ENCODE measurements at regions not wholly inside any gene's neighbourhood (a gene's known extent, or its start where the extent isn't known, plus 50 kb on each side); places are given as distances from the start of the nearest gene placed in this dataset.

DNA sequence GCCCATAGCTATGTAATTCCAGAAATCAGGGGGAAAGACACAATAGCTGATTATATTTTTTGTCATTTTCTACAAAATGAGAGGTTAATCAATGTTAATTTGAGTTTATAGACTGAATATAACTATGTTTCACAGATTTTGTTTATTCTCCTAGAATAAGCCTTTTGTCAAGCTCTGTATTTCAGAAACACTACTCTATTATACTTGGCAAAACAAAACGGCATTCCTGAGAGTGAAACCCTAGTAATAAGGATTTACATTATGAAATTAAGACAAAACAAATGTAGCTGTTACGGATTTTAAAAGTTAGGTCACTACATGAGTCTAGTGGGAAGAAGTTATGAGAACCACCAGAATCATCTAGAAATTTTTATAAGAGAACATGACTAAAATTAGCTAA lies 334.2 kb downstream of the KLF12 start:
- TF ChIP-seq, protein P1, sequence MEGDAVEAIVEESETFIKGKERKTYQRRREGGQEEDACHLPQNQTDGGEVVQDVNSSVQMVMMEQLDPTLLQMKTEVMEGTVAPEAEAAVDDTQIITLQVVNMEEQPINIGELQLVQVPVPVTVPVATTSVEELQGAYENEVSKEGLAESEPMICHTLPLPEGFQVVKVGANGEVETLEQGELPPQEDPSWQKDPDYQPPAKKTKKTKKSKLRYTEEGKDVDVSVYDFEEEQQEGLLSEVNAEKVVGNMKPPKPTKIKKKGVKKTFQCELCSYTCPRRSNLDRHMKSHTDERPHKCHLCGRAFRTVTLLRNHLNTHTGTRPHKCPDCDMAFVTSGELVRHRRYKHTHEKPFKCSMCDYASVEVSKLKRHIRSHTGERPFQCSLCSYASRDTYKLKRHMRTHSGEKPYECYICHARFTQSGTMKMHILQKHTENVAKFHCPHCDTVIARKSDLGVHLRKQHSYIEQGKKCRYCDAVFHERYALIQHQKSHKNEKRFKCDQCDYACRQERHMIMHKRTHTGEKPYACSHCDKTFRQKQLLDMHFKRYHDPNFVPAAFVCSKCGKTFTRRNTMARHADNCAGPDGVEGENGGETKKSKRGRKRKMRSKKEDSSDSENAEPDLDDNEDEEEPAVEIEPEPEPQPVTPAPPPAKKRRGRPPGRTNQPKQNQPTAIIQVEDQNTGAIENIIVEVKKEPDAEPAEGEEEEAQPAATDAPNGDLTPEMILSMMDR (IDR thresholded peaks at IDR 0.05; ENCODE audit: extremely low read depth, insufficient read depth, missing control alignments), result no peak
- no peak for DNase-seq (ENCODE audit: low spot score)
- in situ Hi-C loops (cut with MboI; ENCODE audit: low pct_unique_long_range_greater_than_20kb, low sequenced_read_pairs, unreplicated experiment), result no loop called here

DNA sequence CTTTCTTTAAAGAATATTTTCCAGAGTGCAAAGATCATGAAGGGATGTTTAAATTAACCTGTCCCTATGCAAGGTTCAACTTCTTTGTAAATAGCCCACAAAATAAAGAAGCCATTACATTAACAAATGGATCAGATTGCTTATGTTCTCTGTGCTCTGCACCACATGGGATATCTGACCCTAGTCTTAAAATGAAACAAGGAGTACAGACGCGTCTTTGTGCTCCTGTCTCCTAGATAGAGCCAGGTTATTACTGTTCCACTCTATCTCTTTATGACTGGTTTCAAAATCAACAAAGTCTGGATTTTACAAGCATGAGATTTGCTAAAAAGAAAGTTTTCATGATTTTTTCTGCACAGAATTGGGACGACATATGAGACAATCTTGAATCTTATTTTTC lies 339.4 kb downstream of the KLF12 start:
- TF ChIP-seq, protein P1 (IDR thresholded peaks at IDR 0.05; ENCODE audit: extremely low read depth, insufficient read depth, missing control alignments), result no peak
- in situ Hi-C loops (cut with MboI; ENCODE audit: low pct_unique_long_range_greater_than_20kb, low sequenced_read_pairs, unreplicated experiment), result no loop called here
- DNase-seq (ENCODE audit: low spot score), result no peak

DNA sequence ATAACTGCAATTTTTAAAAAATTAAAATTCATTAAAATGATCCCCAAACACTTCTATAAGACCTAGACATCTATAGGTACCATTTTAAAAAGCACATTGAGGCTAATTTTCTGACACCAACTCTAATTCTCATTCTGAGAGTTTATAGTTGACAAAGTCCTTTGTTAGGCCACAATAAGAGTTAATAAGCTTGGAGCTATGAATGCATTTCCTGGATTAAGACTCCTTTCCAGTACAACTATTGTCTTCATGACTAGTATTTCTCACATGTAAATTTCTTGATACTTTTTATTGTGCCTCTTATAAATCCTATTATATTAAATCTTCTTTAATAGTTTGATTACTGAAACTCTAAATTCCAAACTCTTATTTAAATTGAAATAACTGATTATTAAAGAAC lies 340.8 kb downstream of the KLF12 start:
- TF ChIP-seq, protein P1 (IDR thresholded peaks at IDR 0.05; ENCODE audit: extremely low read depth, insufficient read depth, missing control alignments), result no peak
- in situ Hi-C loops (cut with MboI; ENCODE audit: low pct_unique_long_range_greater_than_20kb, low sequenced_read_pairs, unreplicated experiment), result no loop called here
- DNase-seq (ENCODE audit: low spot score), result no peak

DNA sequence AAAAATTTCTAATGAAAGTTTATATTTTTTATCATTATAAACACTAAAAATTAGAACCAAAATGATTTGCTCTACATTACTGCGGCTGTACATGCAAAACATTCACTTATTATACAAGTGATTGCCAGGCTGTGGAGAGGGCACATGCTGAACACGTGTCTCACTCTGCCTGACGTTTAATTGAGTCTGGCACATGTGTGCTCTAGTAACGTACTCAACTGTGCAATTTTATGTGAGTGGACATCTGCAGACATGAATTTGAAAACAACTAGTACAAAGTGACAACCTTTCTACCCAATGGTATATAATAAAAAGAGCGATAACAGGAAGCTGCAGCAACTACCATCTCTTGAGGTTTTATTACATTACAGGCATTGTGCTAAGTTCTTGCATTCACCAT lies 341.4 kb downstream of the KLF12 start:
- TF ChIP-seq, protein P1 (IDR thresholded peaks at IDR 0.05; ENCODE audit: extremely low read depth, insufficient read depth, missing control alignments), result no peak
- no peak for DNase-seq (ENCODE audit: low spot score)
- in situ Hi-C loops (cut with MboI; ENCODE audit: low pct_unique_long_range_greater_than_20kb, low sequenced_read_pairs, unreplicated experiment), result no loop called here

DNA sequence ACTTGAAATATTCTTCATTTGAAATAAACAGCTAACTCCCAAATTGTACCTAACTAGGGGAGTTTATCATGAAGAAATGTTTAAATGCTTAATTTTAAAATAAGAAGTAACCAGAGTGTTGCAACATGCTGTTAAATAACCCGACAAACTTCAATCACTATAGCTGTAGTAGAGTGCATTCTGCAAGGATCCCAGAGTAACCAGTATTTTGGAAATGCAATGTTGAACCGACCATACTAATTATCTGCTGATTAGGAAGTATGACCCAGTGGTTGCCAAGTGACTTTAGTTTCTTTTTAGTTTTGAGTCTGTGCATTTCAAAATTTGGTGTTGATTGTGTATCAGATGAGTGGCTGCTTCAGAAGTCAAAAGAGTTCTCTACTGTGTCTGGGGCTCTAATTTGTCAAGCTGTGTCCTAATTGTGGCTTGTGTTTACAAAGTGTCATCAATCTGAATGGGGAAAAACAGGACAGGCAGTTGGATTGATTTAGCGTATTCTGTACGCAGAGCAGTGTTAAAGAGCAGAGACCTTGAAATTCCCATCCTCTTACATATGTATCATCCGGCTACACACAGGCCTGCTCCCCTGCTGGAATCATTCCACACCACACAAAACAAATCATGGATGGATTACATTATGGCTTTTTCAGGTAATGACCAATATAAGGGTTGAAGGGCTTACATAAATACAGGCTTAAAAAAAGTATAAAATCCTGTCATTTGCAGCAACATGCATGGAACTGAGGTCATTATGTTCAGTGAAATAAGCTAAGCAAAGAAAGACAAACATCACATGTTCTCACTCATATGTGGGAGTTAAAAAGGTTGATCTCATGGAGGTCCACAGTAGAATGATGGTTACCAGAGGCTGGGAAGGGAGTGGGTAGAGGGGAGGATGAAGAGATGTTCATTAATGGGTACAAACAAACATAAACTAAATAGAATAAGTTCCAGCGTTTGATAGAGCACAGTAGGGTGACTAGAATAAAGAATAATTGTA lies 351.5 kb downstream of the KLF12 start:
- in situ Hi-C loops (cut with MboI; ENCODE audit: low pct_unique_long_range_greater_than_20kb, low sequenced_read_pairs, unreplicated experiment), result no loop called here
- TF ChIP-seq, protein P1 (IDR thresholded peaks at IDR 0.05; ENCODE audit: extremely low read depth, insufficient read depth, missing control alignments), result no peak
- DNase-seq (ENCODE audit: low spot score), result no peak

DNA sequence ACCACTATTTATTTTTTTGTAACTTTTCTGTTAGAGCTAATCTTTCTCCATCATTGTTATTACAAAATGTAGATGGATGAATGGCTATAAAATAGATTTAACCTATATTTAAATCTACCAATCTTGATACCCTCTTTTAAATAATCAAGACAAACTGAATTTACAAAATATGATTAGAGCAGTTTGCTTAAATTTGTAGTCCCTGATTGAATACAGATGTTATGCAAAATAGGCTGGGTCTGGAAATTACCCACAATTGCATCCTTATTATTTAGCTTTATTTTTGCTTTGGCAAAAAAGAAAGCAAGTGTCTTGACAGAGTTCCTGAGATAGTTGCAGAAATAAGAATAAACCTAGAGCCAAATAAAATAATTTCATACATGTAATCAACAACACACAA lies 352.8 kb downstream of the KLF12 start:
- TF ChIP-seq, protein P1 (IDR thresholded peaks at IDR 0.05; ENCODE audit: extremely low read depth, insufficient read depth, missing control alignments), result no peak
- in situ Hi-C loops (cut with MboI; ENCODE audit: low pct_unique_long_range_greater_than_20kb, low sequenced_read_pairs, unreplicated experiment), result no loop called here
- DNase-seq (ENCODE audit: low spot score), result no peak
